ENCODE measurements at regions not wholly inside any gene's neighbourhood (a gene's known extent, or its start where the extent isn't known, plus 50 kb on each side); places are given as distances from the start of the nearest gene placed in this dataset.

DNA sequence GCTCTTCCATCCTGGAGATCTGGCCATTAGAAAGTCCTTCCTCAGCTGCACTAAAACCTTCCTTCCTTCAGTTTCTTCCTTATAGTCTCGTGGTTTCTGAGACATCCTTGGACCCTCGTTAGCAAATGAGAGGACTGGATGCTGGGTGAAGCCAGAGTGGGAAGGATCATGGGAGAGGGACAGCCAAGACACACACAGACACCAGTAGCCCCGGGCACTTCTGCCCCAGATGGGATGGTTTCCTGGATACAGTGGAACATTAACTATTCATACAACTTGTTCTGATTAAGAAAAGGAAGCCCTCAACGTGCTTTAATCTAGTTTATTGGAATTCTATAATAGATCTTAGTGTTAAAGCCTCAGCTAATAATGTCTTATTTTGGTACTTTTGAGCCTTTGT is 125.5 kb downstream of the SEC61B start:
- ATAC-seq (no peak), DNase-seq (no peak)
- Mint-ChIP-seq H3K9me3 (no peaks in the 10 kb centered on the region), H3K4me3 (no peak overlapping the region), H3K36me3 (ENCODE audit: low read depth) (no peaks in the 10 kb centered on the region), H3K27ac (no peak overlapping the region), H3K27me3 (peaks cover 3% of the 10 kb centered on the region), H3K4me1 (no peaks in the 10 kb centered on the region)

DNA sequence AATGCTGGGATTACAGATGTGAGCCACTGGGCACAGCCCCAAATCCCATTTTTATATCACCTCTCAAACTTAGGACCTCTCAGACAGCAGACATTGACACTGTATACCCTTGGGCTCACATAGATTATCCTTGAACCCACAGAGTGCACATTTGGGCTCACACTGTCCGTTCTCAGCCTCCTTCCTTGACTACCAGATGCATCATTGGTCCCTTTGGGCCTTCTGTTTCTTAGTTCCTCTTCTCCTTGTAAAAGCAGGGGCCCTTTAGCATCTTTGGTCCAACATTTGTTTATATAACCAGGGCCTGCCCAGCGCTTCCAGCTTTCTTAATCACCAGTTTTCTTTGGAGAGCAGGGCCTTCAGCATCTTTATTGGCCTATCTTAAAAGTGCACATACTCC is 126.2 kb downstream of the SEC61B start:
- H3K4me3 Mint-ChIP-seq, result no peak overlapping the region
- H3K9me3 Mint-ChIP-seq, result no peaks in the 10 kb centered on the region
- peaks cover 3% of the 10 kb centered on the region for H3K27me3 Mint-ChIP-seq
- DNase-seq (no peak), ATAC-seq (no peak)
- H3K36me3 Mint-ChIP-seq (ENCODE audit: low read depth), result no peaks in the 10 kb centered on the region
- H3K4me1 Mint-ChIP-seq, result no peaks in the 10 kb centered on the region
- H3K27ac Mint-ChIP-seq, result no peak overlapping the region

DNA sequence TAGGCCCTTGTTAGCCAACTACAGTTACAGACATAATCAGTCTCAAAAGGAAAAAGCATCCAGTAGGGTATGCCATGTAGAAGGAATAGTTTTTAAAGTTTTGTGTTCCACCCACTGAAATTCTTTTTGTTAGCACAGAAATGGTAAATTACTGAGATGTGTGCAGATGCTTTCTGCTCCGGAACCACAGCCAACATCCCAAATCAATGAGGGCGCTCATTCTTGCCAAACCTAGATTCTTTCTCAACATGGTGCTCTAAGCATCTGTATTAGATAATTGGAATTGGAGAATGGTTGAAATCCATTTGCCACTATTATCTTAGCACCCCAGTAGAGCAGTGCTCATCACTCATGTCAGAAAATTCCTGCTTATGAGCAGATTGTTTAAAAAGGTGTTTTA is 127.8 kb downstream of the SEC61B start:
- H3K4me1 Mint-ChIP-seq, result no peaks in the 10 kb centered on the region
- no peak for DNase-seq
- no peak overlapping the region for H3K27ac Mint-ChIP-seq
- H3K36me3 Mint-ChIP-seq (ENCODE audit: low read depth), result no peaks in the 10 kb centered on the region
- H3K27me3 Mint-ChIP-seq, result peaks cover 3% of the 10 kb centered on the region
- H3K4me3 Mint-ChIP-seq, result no peak overlapping the region
- no peaks in the 10 kb centered on the region for H3K9me3 Mint-ChIP-seq
- ATAC-seq, result no peak

DNA sequence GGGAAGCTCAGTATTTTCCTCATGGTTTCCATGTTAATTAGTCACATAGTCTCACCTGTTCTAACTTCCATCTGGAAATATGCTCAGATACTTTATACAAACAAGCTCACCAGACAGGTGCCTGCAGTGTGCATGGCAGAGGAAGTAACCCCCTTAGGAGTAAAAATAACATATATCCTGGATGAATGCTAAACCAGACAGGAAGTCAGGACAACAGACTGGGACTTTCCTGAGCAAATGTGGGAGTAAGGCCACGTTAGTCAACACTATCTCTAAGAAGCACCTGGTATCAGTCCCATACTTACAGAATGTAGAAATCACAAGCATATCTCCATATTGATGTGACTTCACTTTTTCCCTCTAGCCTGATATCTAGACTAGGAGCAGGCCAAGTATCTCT is 128.4 kb downstream of the SEC61B start:
- no peak overlapping the region for H3K4me3 Mint-ChIP-seq
- H3K27ac Mint-ChIP-seq, result no peak overlapping the region
- no peaks in the 10 kb centered on the region for H3K9me3 Mint-ChIP-seq
- H3K36me3 Mint-ChIP-seq (ENCODE audit: low read depth), result no peaks in the 10 kb centered on the region
- ATAC-seq, result no peak
- no peaks in the 10 kb centered on the region for H3K4me1 Mint-ChIP-seq
- DNase-seq, result no peak
- H3K27me3 Mint-ChIP-seq, result peaks cover 3% of the 10 kb centered on the region

DNA sequence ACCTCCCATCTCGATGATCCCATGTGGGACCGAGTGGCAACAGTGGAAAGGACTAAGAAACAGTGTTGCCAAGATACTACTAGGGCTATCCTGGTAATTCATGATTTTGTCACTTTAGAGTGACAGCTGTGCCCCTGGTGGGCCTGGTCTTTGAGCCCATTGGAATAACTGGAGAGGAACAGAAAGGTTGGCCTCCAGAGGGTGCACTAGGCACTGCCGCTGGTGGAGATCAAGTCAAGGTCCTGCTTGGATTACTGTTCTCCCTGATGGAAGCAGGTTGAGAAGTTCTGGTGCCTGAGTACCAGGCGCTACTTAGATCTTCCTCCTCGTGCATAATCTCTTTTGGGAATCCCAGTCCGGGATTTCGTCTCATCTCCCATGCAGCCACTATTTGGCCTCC is 129.6 kb downstream of the SEC61B start:
- ATAC-seq, result no peak
- Mint-ChIP-seq H3K9me3 (no peaks in the 10 kb centered on the region), H3K4me1 (no peaks in the 10 kb centered on the region), H3K4me3 (no peak overlapping the region), H3K27me3 (peaks cover 2% of the 10 kb centered on the region), H3K27ac (no peak overlapping the region), H3K36me3 (ENCODE audit: low read depth) (no peaks in the 10 kb centered on the region)
- no peak for DNase-seq

DNA sequence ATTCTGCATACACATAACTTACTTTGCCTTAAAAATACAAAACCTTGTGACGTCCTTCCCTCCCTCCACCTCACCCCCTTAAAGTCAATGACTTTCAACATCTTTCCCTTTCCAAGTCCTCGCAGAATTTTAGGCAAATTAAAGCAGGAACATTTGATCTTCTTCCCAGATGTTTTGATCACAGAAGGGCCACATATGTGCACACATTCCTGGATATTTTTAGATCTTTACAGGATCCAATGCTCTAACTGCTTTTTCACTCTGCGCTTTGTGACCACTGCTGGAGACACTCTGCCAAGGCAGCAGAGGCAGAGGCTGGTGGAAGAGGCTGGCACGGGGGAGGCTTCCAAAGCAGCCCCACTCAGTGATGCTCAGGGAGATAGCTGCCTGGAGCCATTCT is 130.7 kb downstream of the SEC61B start:
- DNase-seq, result no peak
- ATAC-seq, result no peak
- no peak overlapping the region for H3K27ac Mint-ChIP-seq
- H3K27me3 Mint-ChIP-seq, result peaks cover 1% of the 10 kb centered on the region
- H3K4me3 Mint-ChIP-seq, result no peak overlapping the region
- no peaks in the 10 kb centered on the region for H3K9me3 Mint-ChIP-seq
- H3K36me3 Mint-ChIP-seq (ENCODE audit: low read depth), result no peaks in the 10 kb centered on the region
- no peaks in the 10 kb centered on the region for H3K4me1 Mint-ChIP-seq

DNA sequence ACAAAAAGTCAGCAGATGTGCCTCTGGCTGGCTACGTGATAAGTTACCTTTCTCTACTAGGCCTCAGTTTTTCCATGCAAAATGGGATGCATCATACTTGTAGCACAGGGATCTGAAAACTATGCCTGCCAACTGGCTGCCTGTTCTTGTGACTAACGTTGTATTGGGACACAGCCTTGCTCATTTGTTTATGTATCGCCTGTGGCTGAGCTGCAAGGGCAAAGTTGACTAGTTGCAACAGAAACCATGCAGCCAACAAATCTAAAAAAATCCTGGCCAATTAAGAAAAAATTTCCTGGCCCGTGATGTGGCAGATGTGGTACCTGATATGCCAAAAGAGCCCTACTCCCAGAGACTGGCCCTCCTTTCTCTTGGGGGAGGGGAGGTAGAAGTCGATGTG is 131.3 kb downstream of the SEC61B start:
- H3K36me3 Mint-ChIP-seq (ENCODE audit: low read depth), result no peaks in the 10 kb centered on the region
- no peak for DNase-seq
- H3K4me3 Mint-ChIP-seq, result no peak overlapping the region
- H3K27me3 Mint-ChIP-seq, result peaks cover 5% of the 10 kb centered on the region
- H3K9me3 Mint-ChIP-seq, result no peaks in the 10 kb centered on the region
- H3K4me1 Mint-ChIP-seq, result no peaks in the 10 kb centered on the region
- ATAC-seq, result no peak
- H3K27ac Mint-ChIP-seq, result no peak overlapping the region

DNA sequence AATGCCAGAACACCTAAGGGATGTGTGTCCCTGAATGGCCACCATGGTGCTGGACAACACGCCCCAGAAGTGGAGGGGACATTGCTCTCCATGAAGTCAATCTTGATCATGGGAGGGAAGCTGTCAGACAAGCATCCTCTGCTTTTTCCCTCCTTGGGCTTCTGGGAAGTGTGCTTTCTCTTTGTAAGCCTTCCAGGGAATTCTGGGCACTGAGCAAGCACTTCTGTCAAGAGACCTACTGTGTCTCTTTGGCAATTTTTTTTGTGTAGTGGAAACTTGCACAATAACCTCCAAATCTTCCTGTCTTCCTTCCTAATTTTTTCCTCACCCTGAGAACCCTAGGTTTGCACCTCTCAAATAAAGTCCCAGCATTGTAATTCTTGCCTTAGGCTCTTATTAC is 132.0 kb downstream of the SEC61B start:
- H3K36me3 Mint-ChIP-seq (ENCODE audit: low read depth), result no peaks in the 10 kb centered on the region
- H3K4me1 Mint-ChIP-seq, result no peaks in the 10 kb centered on the region
- H3K27ac Mint-ChIP-seq, result no peak overlapping the region
- no peak for DNase-seq
- no peak for ATAC-seq
- no peaks in the 10 kb centered on the region for H3K9me3 Mint-ChIP-seq
- peaks cover 9% of the 10 kb centered on the region for H3K27me3 Mint-ChIP-seq
- H3K4me3 Mint-ChIP-seq, result no peak overlapping the region

DNA sequence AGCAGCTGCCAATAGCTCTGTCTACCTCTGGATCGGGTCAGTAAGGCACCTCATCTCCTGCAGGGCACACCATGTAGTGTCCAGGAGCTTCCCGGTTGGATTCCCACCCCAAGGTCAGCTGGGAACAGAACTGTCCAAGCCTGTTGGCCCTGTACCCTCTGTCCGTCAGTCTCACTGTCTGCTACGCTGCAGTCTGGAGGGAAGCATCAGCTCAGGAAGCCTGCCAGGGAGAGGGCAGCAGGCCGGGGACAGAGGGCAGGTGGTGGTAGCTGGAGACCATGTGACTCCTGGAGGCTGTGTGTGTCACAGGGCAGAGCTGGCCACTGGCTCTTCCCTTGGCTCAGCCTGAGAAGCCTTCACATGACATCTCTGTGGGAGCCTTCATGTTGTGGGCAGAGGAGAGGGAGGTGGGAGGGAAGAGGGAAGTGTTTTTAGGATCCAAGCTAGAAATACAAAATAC is 134.5 kb downstream of the SEC61B start:
- Mint-ChIP-seq H3K9me3 (no peaks in the 10 kb centered on the region), H3K36me3 (ENCODE audit: low read depth) (no peaks in the 10 kb centered on the region), H3K27ac (no peak overlapping the region), H3K4me1 (no peaks in the 10 kb centered on the region), H3K27me3 (peaks cover 29% of the 10 kb centered on the region), H3K4me3 (no peak overlapping the region)
- no peak for ATAC-seq
- no peak for DNase-seq

DNA sequence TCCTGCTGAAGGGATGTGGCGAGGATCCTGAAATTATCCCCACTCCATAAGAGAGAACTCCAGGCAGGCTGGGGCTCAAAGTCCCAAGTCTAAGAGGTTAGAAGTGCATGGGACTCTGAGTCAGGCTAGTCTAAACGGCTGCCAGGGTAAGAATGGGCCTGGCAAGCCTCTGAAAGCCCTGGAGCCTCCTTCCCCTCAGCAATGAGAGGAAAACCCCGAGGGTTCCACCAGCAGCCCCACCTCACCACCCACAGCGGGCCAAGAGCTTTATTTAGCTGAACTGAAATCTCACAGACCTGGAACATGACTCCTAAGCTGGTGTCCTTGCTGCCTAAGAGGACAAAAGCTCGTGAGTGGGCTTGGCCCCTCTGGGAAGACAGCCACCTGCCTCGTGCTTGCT is 135.5 kb downstream of the SEC61B start:
- no peak for DNase-seq
- H3K27me3 Mint-ChIP-seq, result peaks cover 37% of the 10 kb centered on the region
- no peak overlapping the region for H3K4me3 Mint-ChIP-seq
- no peaks in the 10 kb centered on the region for H3K36me3 Mint-ChIP-seq (ENCODE audit: low read depth)
- no peak overlapping the region for H3K27ac Mint-ChIP-seq
- peak; percentile 15 for ATAC-seq
- H3K4me1 Mint-ChIP-seq, result no peaks in the 10 kb centered on the region
- no peaks in the 10 kb centered on the region for H3K9me3 Mint-ChIP-seq

DNA sequence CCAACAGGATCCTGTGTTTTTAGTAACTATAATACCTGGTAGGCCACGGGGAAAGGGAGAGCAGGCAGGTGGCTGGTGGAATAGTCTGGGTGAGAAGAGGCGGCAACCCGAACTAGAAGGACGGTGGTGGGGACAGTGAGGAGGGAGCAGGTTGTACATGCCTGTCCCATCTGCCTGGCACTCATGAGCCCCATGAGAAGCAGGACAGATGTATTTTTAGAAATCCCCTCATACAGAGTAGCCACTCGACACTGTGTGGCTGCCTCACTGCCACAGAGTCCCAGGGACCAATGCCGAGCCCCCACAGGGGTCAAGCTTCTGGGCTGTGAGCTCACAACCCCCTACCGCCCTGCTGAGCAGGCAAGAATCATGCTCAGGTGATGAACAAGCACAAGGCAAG is 136.6 kb downstream of the SEC61B start:
- Mint-ChIP-seq H3K4me1 (no peaks in the 10 kb centered on the region), H3K9me3 (no peaks in the 10 kb centered on the region), H3K27ac (no peak overlapping the region), H3K36me3 (ENCODE audit: low read depth) (no peaks in the 10 kb centered on the region), H3K4me3 (no peak overlapping the region), H3K27me3 (peaks cover 48% of the 10 kb centered on the region)
- DNase-seq, result no peak
- ATAC-seq, result no peak

DNA sequence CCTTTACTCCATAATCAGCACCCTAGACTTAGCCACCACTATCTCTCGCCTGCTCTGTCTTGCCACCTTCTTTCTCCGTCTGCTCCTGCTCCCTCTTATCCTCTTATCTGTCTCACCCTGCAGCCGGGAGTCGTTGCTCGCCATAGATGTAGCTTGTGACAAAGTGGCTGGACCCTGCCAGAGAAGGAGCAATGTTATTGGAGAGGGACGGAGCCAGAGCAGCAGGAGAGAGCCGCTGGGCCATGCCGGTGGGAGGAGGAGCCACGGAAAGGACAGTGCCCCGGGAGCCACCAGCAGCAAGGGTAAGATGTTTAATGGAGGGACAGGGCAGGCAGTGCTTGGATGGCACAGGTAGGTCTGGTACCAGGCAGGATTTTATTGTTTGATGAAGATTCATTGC is 137.3 kb downstream of the SEC61B start:
- Mint-ChIP-seq H3K4me3 (no peak overlapping the region), H3K9me3 (no peaks in the 10 kb centered on the region), H3K27ac (no peak overlapping the region), H3K36me3 (ENCODE audit: low read depth) (no peaks in the 10 kb centered on the region), H3K27me3 (peaks cover 49% of the 10 kb centered on the region), H3K4me1 (no peaks in the 10 kb centered on the region)
- DNase-seq (no peak), ATAC-seq (no peak)

DNA sequence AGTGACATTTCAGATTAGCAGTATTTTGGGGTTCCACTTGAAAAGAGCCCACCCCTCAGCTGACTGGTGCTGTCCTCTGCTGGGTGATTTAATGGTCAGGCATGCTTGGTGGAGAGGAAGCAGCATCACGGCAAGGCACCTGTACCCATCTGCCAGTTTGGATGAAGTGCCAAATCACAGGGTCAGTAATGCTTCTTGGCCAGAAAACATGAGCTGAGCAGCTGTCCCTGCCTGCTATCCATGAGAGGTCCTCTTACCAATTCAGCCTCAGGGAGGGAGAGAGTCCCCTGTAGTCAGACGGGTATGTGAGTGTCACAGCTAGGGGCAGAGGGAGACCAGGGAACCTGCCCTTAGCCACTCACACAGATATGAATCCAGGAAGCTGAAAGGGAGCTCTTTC is 137.9 kb downstream of the SEC61B start:
- Mint-ChIP-seq H3K9me3 (no peaks in the 10 kb centered on the region), H3K36me3 (ENCODE audit: low read depth) (no peaks in the 10 kb centered on the region), H3K27ac (no peak overlapping the region), H3K4me1 (no peaks in the 10 kb centered on the region), H3K4me3 (no peak overlapping the region), H3K27me3 (peaks cover 50% of the 10 kb centered on the region)
- no peak for DNase-seq
- no peak for ATAC-seq

DNA sequence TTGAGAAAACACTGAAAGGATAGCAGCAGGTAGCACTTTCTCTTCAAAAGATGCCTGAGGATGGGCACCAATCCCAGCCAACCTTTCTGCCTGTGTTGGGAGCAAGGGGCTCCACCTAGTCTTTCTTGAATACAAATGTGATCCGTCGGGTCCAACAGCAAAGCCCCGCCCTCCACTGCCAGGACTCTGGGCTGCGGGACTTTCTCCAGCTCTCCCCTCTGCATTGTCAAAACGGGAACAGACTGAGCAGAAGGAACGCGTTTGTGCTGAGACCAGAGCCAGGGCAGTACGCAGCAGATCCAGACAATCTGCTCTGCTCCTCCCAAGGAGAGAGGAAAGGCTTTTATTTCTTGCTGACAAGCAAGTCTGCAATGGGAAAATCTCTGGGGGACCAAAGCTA is 139.7 kb downstream of the SEC61B start:
- DNase-seq, result no peak
- Mint-ChIP-seq H3K9me3 (no peaks in the 10 kb centered on the region), H3K4me1 (peaks cover 4% of the 10 kb centered on the region), H3K4me3 (no peak overlapping the region), H3K36me3 (ENCODE audit: low read depth) (no peaks in the 10 kb centered on the region), H3K27ac (no peak overlapping the region), H3K27me3 (peaks cover 55% of the 10 kb centered on the region)
- ATAC-seq, result no peak

DNA sequence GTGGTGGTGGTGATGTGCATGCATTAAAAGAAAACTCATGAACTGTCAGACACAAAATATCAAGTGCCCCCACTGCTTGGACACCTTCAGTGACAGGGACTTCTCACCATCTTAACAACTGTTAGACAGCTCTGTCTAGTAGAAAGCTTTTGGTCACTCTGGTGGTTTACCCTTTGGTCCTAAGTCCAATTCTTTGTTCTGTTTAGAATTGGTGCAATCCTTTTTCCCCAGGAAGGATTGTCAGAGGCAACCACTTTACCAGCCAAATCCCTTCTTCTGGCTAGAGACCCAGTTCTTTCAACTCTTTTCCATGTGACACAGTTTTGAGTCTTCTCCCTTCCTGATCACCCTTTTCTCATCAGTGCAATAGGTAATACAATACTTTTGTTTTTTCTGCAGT is 140.2 kb downstream of the SEC61B start:
- no peaks in the 10 kb centered on the region for H3K9me3 Mint-ChIP-seq
- no peak overlapping the region for H3K27ac Mint-ChIP-seq
- ATAC-seq (no peak), DNase-seq (no peak)
- H3K36me3 Mint-ChIP-seq (ENCODE audit: low read depth), result no peaks in the 10 kb centered on the region
- peaks cover 56% of the 10 kb centered on the region for H3K27me3 Mint-ChIP-seq
- peaks cover 9% of the 10 kb centered on the region for H3K4me1 Mint-ChIP-seq
- H3K4me3 Mint-ChIP-seq, result no peak overlapping the region

DNA sequence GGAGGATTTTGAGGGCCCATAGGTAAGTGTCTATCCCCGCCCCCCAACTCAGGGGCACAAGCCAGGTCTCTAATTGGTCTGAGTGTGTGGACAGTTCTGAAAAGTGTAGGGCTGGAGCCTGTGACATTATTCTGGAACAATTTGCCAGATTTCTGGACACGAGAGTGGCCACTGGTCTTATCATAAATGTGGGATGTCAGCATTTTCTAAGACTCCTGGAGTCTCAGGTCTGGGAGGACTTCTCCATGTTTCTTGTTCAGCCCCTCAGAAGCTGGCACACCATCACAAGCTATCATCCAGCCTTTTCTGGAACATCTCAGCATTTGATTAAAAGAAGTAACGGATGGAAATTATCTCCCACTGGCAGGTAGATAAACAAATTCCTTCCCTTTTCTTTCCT is 141.4 kb downstream of the SEC61B start:
- no peak overlapping the region for H3K27ac Mint-ChIP-seq
- H3K4me3 Mint-ChIP-seq, result no peak overlapping the region
- no peaks in the 10 kb centered on the region for H3K36me3 Mint-ChIP-seq (ENCODE audit: low read depth)
- H3K9me3 Mint-ChIP-seq, result no peaks in the 10 kb centered on the region
- DNase-seq (no peak), ATAC-seq (no peak)
- H3K4me1 Mint-ChIP-seq, result peaks cover 17% of the 10 kb centered on the region
- H3K27me3 Mint-ChIP-seq, result peaks cover 58% of the 10 kb centered on the region
